ENCODE measurements at regions not wholly inside any gene's neighbourhood (a gene's known extent, or its start where the extent isn't known, plus 50 kb on each side); places are given as distances from the start of the nearest gene placed in this dataset.

- no peaks in the 10 kb centered on the region for H3K4me1 ChIP-seq (ENCODE audit: control insufficient read depth in 1 of 2, insufficient read depth in 2 of 2, low read length in 2 of 2)
- H3K36me3 ChIP-seq (ENCODE audit: control insufficient read depth in 1 of 2, insufficient read depth in 2 of 2, low read length in 2 of 2): no peaks in the 10 kb centered on the region
- no peaks in the 10 kb centered on the region for H3K9me3 ChIP-seq (ENCODE audit: control insufficient read depth in 1 of 2, low read length in 2 of 2)
- no peaks in the 10 kb centered on the region for H3K27me3 ChIP-seq (ENCODE audit: low read depth, low read length)
- no peak overlapping the region for H3K27ac ChIP-seq (ENCODE audit: low read length)
- H3K4me3 ChIP-seq (ENCODE audit: low read depth in 1 of 2, low read length in 2 of 2): no peak overlapping the region
Measured at GRCh38 chr4:19879330-19879729, 372.4 kb upstream of the SLIT2 start.

- H3K27me3 ChIP-seq (ENCODE audit: low read depth, low read length): no peaks in the 10 kb centered on the region
- H3K4me1 ChIP-seq (ENCODE audit: control insufficient read depth in 1 of 2, insufficient read depth in 2 of 2, low read length in 2 of 2): no peaks in the 10 kb centered on the region
- H3K4me3 ChIP-seq (ENCODE audit: low read depth in 1 of 2, low read length in 2 of 2): no peak overlapping the region
- peaks cover 0 to 3% of the 10 kb centered on the region in 2 donors for H3K9me3 ChIP-seq (ENCODE audit: control insufficient read depth in 1 of 2, low read length in 2 of 2)
- H3K27ac ChIP-seq (ENCODE audit: low read length): no peak overlapping the region
- no peaks in the 10 kb centered on the region for H3K36me3 ChIP-seq (ENCODE audit: control insufficient read depth in 1 of 2, insufficient read depth in 2 of 2, low read length in 2 of 2)
Measured at GRCh38 chr4:19857991-19858390, 393.7 kb upstream of the SLIT2 start.

GRCh38 chr4:19857380-19857779 is 394.3 kb upstream of the SLIT2 start:
- Histone ChIP-seq H3K4me1 (ENCODE audit: control insufficient read depth in 1 of 2, insufficient read depth in 2 of 2, low read length in 2 of 2) (no peaks in the 10 kb centered on the region), H3K4me3 (ENCODE audit: low read depth in 1 of 2, low read length in 2 of 2) (no peak overlapping the region), H3K36me3 (ENCODE audit: control insufficient read depth in 1 of 2, insufficient read depth in 2 of 2, low read length in 2 of 2) (no peaks in the 10 kb centered on the region)

GRCh38 chr4:19850909-19851308 is 400.8 kb upstream of the SLIT2 start:
- Histone ChIP-seq H3K27me3 (ENCODE audit: low read depth, low read length) (no peaks in the 10 kb centered on the region), H3K4me3 (ENCODE audit: low read depth in 1 of 2, low read length in 2 of 2) (no peak overlapping the region), H3K36me3 (ENCODE audit: control insufficient read depth in 1 of 2, insufficient read depth in 2 of 2, low read length in 2 of 2) (no peaks in the 10 kb centered on the region), H3K9me3 (ENCODE audit: control insufficient read depth in 1 of 2, low read length in 2 of 2) (no peaks in the 10 kb centered on the region), H3K4me1 (ENCODE audit: control insufficient read depth in 1 of 2, insufficient read depth in 2 of 2, low read length in 2 of 2) (peaks cover 0 to 3% of the 10 kb centered on the region in 2 donors), H3K27ac (ENCODE audit: low read length) (no peak overlapping the region)

More at GRCh38 chr4:19857380-19857779, 394.3 kb upstream of the SLIT2 start:
- Histone ChIP-seq H3K9me3 (ENCODE audit: control insufficient read depth in 1 of 2, low read length in 2 of 2) (peaks cover 0 to 3% of the 10 kb centered on the region in 2 donors), H3K27me3 (ENCODE audit: low read depth, low read length) (no peaks in the 10 kb centered on the region), H3K27ac (ENCODE audit: low read length) (no peak overlapping the region)

GRCh38 chr4:19844446-19844845 is 407.3 kb upstream of the SLIT2 start:
- Histone ChIP-seq H3K27ac (ENCODE audit: low read length) (no peak overlapping the region), H3K27me3 (ENCODE audit: low read depth, low read length) (no peaks in the 10 kb centered on the region), H3K9me3 (ENCODE audit: control insufficient read depth in 1 of 2, low read length in 2 of 2) (no peaks in the 10 kb centered on the region), H3K4me3 (ENCODE audit: low read depth in 1 of 2, low read length in 2 of 2) (no peak overlapping the region), H3K36me3 (ENCODE audit: control insufficient read depth in 1 of 2, insufficient read depth in 2 of 2, low read length in 2 of 2) (no peaks in the 10 kb centered on the region), H3K4me1 (ENCODE audit: control insufficient read depth in 1 of 2, insufficient read depth in 2 of 2, low read length in 2 of 2) (peaks cover 0 to 2% of the 10 kb centered on the region in 2 donors)

- Histone ChIP-seq H3K4me3 (ENCODE audit: low read depth in 1 of 2, low read length in 2 of 2) (no peak overlapping the region), H3K27me3 (ENCODE audit: low read depth, low read length) (no peaks in the 10 kb centered on the region), H3K27ac (ENCODE audit: low read length) (no peak overlapping the region), H3K9me3 (ENCODE audit: control insufficient read depth in 1 of 2, low read length in 2 of 2) (no peaks in the 10 kb centered on the region), H3K36me3 (ENCODE audit: control insufficient read depth in 1 of 2, insufficient read depth in 2 of 2, low read length in 2 of 2) (no peaks in the 10 kb centered on the region), H3K4me1 (ENCODE audit: control insufficient read depth in 1 of 2, insufficient read depth in 2 of 2, low read length in 2 of 2) (no peaks in the 10 kb centered on the region)
Measured at GRCh38 chr4:19842471-19842870, 409.2 kb upstream of the SLIT2 start.

GRCh38 chr4:19838858-19839257 is 412.8 kb upstream of the SLIT2 start:
- no peak overlapping the region for H3K4me3 ChIP-seq (ENCODE audit: low read depth in 1 of 2, low read length in 2 of 2)
- no peak overlapping the region for H3K27ac ChIP-seq (ENCODE audit: low read length)
- no peaks in the 10 kb centered on the region for H3K4me1 ChIP-seq (ENCODE audit: control insufficient read depth in 1 of 2, insufficient read depth in 2 of 2, low read length in 2 of 2)

GRCh38 chr4:19835429-19835828 is 416.3 kb upstream of the SLIT2 start:
- Histone ChIP-seq H3K27ac (ENCODE audit: low read length) (no peak overlapping the region), H3K9me3 (ENCODE audit: control insufficient read depth in 1 of 2, low read length in 2 of 2) (no peaks in the 10 kb centered on the region), H3K27me3 (ENCODE audit: low read depth, low read length) (no peaks in the 10 kb centered on the region), H3K4me1 (ENCODE audit: control insufficient read depth in 1 of 2, insufficient read depth in 2 of 2, low read length in 2 of 2) (no peaks in the 10 kb centered on the region), H3K36me3 (ENCODE audit: control insufficient read depth in 1 of 2, insufficient read depth in 2 of 2, low read length in 2 of 2) (no peaks in the 10 kb centered on the region), H3K4me3 (ENCODE audit: low read depth in 1 of 2, low read length in 2 of 2) (no peak overlapping the region)

More at GRCh38 chr4:19838858-19839257, 412.8 kb upstream of the SLIT2 start:
- H3K27me3 ChIP-seq (ENCODE audit: low read depth, low read length): no peaks in the 10 kb centered on the region
- no peaks in the 10 kb centered on the region for H3K36me3 ChIP-seq (ENCODE audit: control insufficient read depth in 1 of 2, insufficient read depth in 2 of 2, low read length in 2 of 2)
- H3K9me3 ChIP-seq (ENCODE audit: control insufficient read depth in 1 of 2, low read length in 2 of 2): no peaks in the 10 kb centered on the region

GRCh38 chr4:19832411-19832810 is 419.3 kb upstream of the SLIT2 start:
- H3K4me3 ChIP-seq (ENCODE audit: low read depth in 1 of 2, low read length in 2 of 2): no peak overlapping the region
- no peaks in the 10 kb centered on the region for H3K36me3 ChIP-seq (ENCODE audit: control insufficient read depth in 1 of 2, insufficient read depth in 2 of 2, low read length in 2 of 2)
- no peaks in the 10 kb centered on the region for H3K27me3 ChIP-seq (ENCODE audit: low read depth, low read length)
- H3K4me1 ChIP-seq (ENCODE audit: control insufficient read depth in 1 of 2, insufficient read depth in 2 of 2, low read length in 2 of 2): no peaks in the 10 kb centered on the region
- no peak overlapping the region for H3K27ac ChIP-seq (ENCODE audit: low read length)
- H3K9me3 ChIP-seq (ENCODE audit: control insufficient read depth in 1 of 2, low read length in 2 of 2): no peaks in the 10 kb centered on the region

- no peaks in the 10 kb centered on the region for H3K4me1 ChIP-seq (ENCODE audit: control insufficient read depth in 1 of 2, insufficient read depth in 2 of 2, low read length in 2 of 2)
- H3K36me3 ChIP-seq (ENCODE audit: control insufficient read depth in 1 of 2, insufficient read depth in 2 of 2, low read length in 2 of 2): no peaks in the 10 kb centered on the region
- no peak overlapping the region for H3K27ac ChIP-seq (ENCODE audit: low read length)
- no peaks in the 10 kb centered on the region for H3K9me3 ChIP-seq (ENCODE audit: control insufficient read depth in 1 of 2, low read length in 2 of 2)
- H3K4me3 ChIP-seq (ENCODE audit: low read depth in 1 of 2, low read length in 2 of 2): no peak overlapping the region
- H3K27me3 ChIP-seq (ENCODE audit: low read depth, low read length): no peaks in the 10 kb centered on the region
Measured at GRCh38 chr4:19831644-19832285, 419.9 kb upstream of the SLIT2 start.

GRCh38 chr4:19829101-19829500 is 422.6 kb upstream of the SLIT2 start:
- H3K36me3 ChIP-seq (ENCODE audit: control insufficient read depth in 1 of 2, insufficient read depth in 2 of 2, low read length in 2 of 2): no peaks in the 10 kb centered on the region
- no peaks in the 10 kb centered on the region for H3K4me1 ChIP-seq (ENCODE audit: control insufficient read depth in 1 of 2, insufficient read depth in 2 of 2, low read length in 2 of 2)
- H3K27me3 ChIP-seq (ENCODE audit: low read depth, low read length): no peaks in the 10 kb centered on the region
- no peak overlapping the region for H3K4me3 ChIP-seq (ENCODE audit: low read depth in 1 of 2, low read length in 2 of 2)
- no peak overlapping the region for H3K27ac ChIP-seq (ENCODE audit: low read length)
- H3K9me3 ChIP-seq (ENCODE audit: control insufficient read depth in 1 of 2, low read length in 2 of 2): no peaks in the 10 kb centered on the region

- no peak overlapping the region for H3K27ac ChIP-seq (ENCODE audit: low read length)
- H3K27me3 ChIP-seq (ENCODE audit: low read depth, low read length): no peaks in the 10 kb centered on the region
- H3K36me3 ChIP-seq (ENCODE audit: control insufficient read depth in 1 of 2, insufficient read depth in 2 of 2, low read length in 2 of 2): no peaks in the 10 kb centered on the region
- no peak overlapping the region for H3K4me3 ChIP-seq (ENCODE audit: low read depth in 1 of 2, low read length in 2 of 2)
- H3K9me3 ChIP-seq (ENCODE audit: control insufficient read depth in 1 of 2, low read length in 2 of 2): no peaks in the 10 kb centered on the region
- no peaks in the 10 kb centered on the region for H3K4me1 ChIP-seq (ENCODE audit: control insufficient read depth in 1 of 2, insufficient read depth in 2 of 2, low read length in 2 of 2)
Measured at GRCh38 chr4:19823781-19824180, 427.9 kb upstream of the SLIT2 start.

Measured in muscle layer of duodenum (tissue), 2 donors.